ENCODE measurements at regions not wholly inside any gene's neighbourhood (a gene's known extent, or its start where the extent isn't known, plus 50 kb on each side); places are given as distances from the start of the nearest gene placed in this dataset.

DNA sequence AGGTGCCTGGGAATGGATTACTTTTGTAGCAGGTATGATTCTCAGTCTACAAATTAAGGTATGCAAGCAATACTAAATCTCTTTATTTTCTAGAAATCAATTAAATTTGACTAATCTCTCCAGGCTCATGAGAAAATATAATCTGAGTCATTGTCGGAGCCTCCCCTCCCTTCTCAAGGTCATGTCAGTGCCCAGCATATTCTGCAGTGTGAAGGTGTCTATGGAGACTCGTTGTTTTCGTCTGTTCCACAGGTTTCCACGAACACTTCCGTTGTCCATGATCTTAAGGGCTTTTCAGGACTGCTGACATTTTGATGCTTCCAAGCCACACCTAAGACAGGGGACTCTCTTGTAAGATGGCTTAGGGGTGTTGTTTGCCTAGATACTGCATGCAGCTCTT is 56.6 kb upstream of the SCOC start:
- no peak overlapping the region for H3K4me3 ChIP-seq (ENCODE audit: control insufficient read depth, low read depth, low read length)
- TF ChIP-seq, protein P1, sequence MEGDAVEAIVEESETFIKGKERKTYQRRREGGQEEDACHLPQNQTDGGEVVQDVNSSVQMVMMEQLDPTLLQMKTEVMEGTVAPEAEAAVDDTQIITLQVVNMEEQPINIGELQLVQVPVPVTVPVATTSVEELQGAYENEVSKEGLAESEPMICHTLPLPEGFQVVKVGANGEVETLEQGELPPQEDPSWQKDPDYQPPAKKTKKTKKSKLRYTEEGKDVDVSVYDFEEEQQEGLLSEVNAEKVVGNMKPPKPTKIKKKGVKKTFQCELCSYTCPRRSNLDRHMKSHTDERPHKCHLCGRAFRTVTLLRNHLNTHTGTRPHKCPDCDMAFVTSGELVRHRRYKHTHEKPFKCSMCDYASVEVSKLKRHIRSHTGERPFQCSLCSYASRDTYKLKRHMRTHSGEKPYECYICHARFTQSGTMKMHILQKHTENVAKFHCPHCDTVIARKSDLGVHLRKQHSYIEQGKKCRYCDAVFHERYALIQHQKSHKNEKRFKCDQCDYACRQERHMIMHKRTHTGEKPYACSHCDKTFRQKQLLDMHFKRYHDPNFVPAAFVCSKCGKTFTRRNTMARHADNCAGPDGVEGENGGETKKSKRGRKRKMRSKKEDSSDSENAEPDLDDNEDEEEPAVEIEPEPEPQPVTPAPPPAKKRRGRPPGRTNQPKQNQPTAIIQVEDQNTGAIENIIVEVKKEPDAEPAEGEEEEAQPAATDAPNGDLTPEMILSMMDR (conservative IDR thresholded peaks at IDR 0.05; ENCODE audit: control insufficient read depth, insufficient read depth, low read depth, low read length): no peak
- DNase-seq (ENCODE audit: low read depth): no peak

DNA sequence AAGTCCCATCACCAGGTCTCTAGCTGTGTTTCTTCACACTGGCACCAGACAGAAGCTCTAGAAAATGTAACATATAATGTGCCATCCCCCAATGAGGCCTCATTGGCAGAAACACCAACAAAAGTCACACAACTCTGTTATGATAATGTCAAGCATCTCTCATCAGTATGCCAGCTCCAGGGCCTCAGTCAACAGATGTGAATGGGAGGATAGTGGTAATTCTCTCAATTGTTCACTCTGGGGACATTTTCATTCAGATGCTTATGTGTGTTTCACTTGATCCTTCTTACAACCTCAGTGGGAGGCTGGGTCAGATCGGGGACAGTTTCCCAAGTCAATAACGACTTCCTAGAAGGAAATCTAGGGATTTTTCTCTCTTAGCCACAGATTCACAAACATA is 57.5 kb upstream of the SCOC start:
- no peak overlapping the region for H3K4me3 ChIP-seq (ENCODE audit: control insufficient read depth, low read depth, low read length)
- TF ChIP-seq, protein P1 (conservative IDR thresholded peaks at IDR 0.05; ENCODE audit: control insufficient read depth, insufficient read depth, low read depth, low read length): no peak
- no peak for DNase-seq (ENCODE audit: low read depth)

DNA sequence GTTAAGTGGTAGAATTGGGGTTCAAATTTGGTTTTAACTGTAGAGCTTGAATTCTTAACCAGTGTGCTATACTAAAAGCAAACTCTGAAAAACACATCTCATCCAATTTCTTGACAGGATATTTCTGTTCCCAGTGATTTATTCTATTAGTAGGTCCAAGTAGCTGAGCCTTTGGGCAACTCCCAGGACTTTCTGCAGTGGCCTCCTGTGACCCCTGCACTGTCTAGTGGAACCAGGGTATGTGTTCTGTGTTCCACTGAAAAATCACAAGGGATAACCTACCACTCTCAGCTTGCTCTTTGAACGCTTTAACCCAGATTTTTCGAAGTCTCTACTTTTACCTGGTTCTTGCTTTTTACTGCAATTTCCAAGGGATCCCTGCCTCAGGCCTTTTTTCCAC is 58.0 kb upstream of the SCOC start:
- H3K4me3 ChIP-seq (ENCODE audit: control insufficient read depth, low read depth, low read length): no peak overlapping the region
- TF ChIP-seq, protein P1 (conservative IDR thresholded peaks at IDR 0.05; ENCODE audit: control insufficient read depth, insufficient read depth, low read depth, low read length): no peak
- no peak for DNase-seq (ENCODE audit: low read depth)

DNA sequence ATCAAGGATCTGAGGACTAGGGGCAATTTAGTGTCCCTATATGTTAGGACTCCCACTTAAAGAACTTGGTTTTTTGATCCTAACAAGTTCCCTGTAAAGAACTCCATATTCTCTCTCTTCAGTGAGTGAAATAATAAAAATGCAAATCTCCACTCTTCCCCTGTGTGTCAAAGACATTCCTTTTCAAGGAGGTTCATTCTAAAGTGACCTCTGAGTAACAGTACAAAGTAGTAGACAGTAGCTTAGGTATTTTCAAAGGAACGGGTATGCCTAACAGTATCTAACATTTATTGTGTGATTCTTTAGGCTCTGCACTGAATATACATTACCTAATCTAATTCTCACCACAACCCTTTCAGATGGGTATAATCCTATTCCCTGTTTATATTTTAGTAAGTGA is 58.4 kb upstream of the SCOC start:
- H3K4me3 ChIP-seq (ENCODE audit: control insufficient read depth, low read depth, low read length): no peak overlapping the region
- TF ChIP-seq, protein P1 (conservative IDR thresholded peaks at IDR 0.05; ENCODE audit: control insufficient read depth, insufficient read depth, low read depth, low read length): no peak
- DNase-seq (ENCODE audit: low read depth): no peak

DNA sequence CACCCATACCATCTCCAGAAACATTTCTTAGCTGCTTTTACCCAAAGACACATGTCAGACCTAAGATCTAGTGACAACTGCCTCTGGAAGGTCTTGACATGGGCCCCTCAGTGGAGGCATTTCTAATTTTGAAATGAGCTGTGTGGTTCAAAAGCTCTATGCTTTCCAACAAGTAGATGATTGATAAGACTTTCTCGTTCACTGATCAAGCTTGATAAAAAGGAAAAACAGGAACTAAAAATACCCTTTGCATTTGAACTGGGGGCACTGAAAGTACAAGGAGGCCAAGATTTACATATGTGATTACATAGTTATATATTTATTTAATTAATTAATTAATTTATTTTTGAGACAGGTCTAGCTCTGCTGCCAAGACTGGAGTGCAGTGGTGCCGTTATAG is 61.3 kb upstream of the SCOC start:
- DNase-seq (ENCODE audit: low read depth): no peak

DNA sequence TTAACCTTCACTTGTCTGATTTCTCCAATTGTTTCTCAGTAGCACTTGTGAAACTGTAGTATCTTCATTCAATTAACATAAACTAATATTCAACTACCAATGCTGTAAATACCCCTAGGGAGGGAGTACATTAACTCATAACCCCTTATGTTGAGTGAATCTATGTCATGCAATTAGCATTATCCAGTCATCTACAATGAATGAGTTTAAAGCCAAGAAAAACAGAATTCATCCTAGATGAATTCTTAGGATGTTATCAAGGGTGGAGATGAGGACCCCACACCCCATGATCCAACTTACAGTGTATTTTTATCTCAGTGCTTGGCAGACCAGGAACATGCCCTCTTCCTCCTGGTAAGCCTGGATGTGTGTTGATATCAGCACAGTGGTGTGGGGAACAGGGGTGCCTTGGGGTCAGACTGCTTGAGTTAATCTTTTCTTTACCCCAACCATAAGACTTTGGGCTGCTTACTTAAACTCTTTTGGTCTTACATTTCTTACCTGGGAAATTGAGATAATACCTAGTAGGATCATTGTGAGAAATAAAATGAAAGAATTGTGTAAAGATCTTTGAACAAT is 62.1 kb upstream of the SCOC start:
- H3K4me3 ChIP-seq (ENCODE audit: control insufficient read depth, low read depth, low read length): no peak overlapping the region
- DNase-seq (ENCODE audit: low read depth): no peak
- TF ChIP-seq, protein P1 (conservative IDR thresholded peaks at IDR 0.05; ENCODE audit: control insufficient read depth, insufficient read depth, low read depth, low read length): no peak

More for the DNA sequence above, 61.3 kb upstream of the SCOC start:
- TF ChIP-seq, protein P1 (conservative IDR thresholded peaks at IDR 0.05; ENCODE audit: control insufficient read depth, insufficient read depth, low read depth, low read length): no peak
- H3K4me3 ChIP-seq (ENCODE audit: control insufficient read depth, low read depth, low read length): no peak overlapping the region
